Neural progenitor cell (in vitro differentiated cells): ENCODE measurements at regions not wholly inside any gene's neighbourhood (a gene's known extent, or its start where the extent isn't known, plus 50 kb on each side); places are given as distances from the start of the nearest gene placed in this dataset.

Source experiments
- DNase-seq: peaks from one replicate; pipeline ENCODE4 v3.0.0-alpha.2; 2016; ENCODE audit warnings: low spot score
- H2AFZ ChIP-seq: fragments of 200-600 bp; sonication (generic); replicated peaks from 2 replicates; pipeline ENCODE4 v1.6.1; 2016; ENCODE audit warnings: antibody characterized with exemption
- H3F3A ChIP-seq: fragments of 200-600 bp; sonication (generic); 2 replicates; pipeline ENCODE4 v1.6.1; 2016; ENCODE audit warnings: antibody characterized with exemption, low read depth
- H3K27ac ChIP-seq: fragments of 200-600 bp; sonication (generic); 2 replicates; pipeline ENCODE4 v1.5.1; 2016; ENCODE audit warnings: mild to moderate bottlenecking
- H3K27me3 ChIP-seq: fragments of 200-600 bp; sonication (generic); 2 replicates; pipeline ENCODE4 v1.6.1; 2016; ENCODE audit warnings: mild to moderate bottlenecking, moderate library complexity
- H3K36me3 ChIP-seq: fragments of 200-600 bp; sonication (generic); 2 replicates; pipeline ENCODE4 v1.5.1; 2016
- H3K4me1 ChIP-seq: fragments of 200-600 bp; sonication (generic); 2 replicates; pipeline ENCODE4 v1.6.1; 2016; ENCODE audit warnings: mixed run types
- H3K4me2 ChIP-seq: fragments of 200-600 bp; sonication (generic); 2 replicates; pipeline ENCODE4 v1.6.1; 2016
- H3K4me3 ChIP-seq: fragments of 200-600 bp; sonication (generic); 2 replicates; pipeline ENCODE4 v1.5.1; 2016
- H3K79me2 ChIP-seq: fragments of 200-600 bp; sonication (generic); 2 replicates; pipeline ENCODE4 v1.6.1; 2016; ENCODE audit warnings: low read depth
- H3K9ac ChIP-seq: fragments of 200-600 bp; sonication (generic); 2 replicates; pipeline ENCODE4 v1.6.1; 2016
- H3K9me3 ChIP-seq: fragments of 200-600 bp; sonication (generic); 2 replicates; pipeline ENCODE4 v1.5.1; 2016; ENCODE audit warnings: low read depth
- H4K20me1 ChIP-seq: fragments of 200-600 bp; sonication (generic); 2 replicates; pipeline ENCODE4 v1.6.1; 2016; ENCODE audit warnings: low read depth
- H3K27ac Mint-ChIP-seq: 3 replicates; pipeline ENCODE4 v1.8.0; 2021; ENCODE audit warnings: mixed read lengths
- H3K27me3 Mint-ChIP-seq: 2 replicates; pipeline ENCODE4 v1.8.0; 2022; ENCODE audit warnings: low read depth, mild to moderate bottlenecking, inconsistent platforms, moderate library complexity, mixed read lengths; ENCODE audit not compliant: insufficient read depth
- H3K36me3 Mint-ChIP-seq: 3 replicates; pipeline ENCODE4 v1.8.0; 2021; ENCODE audit warnings: mixed read lengths
- H3K4me1 Mint-ChIP-seq: 3 replicates; pipeline ENCODE4 v1.8.0; 2021; ENCODE audit warnings: mixed read lengths
- H3K4me3 Mint-ChIP-seq: 3 replicates; pipeline ENCODE4 v1.8.0; 2021; ENCODE audit warnings: mild to moderate bottlenecking, moderate library complexity, mixed read lengths
- H3K9me3 Mint-ChIP-seq: 3 replicates; pipeline ENCODE4 v1.8.0; 2020; ENCODE audit warnings: mixed read lengths
- CTCF ChIP-seq: fragments of 200-600 bp; sonication (generic); IDR thresholded peaks from 2 replicates; pipeline ENCODE4 v1.5.1; 2017; ENCODE audit warnings: antibody characterized with exemption, mild to moderate bottlenecking
- EZH2 ChIP-seq: fragments of 200-600 bp; sonication (generic); IDR thresholded peaks from 2 replicates; pipeline ENCODE4 v1.6.1; 2017; ENCODE audit warnings: antibody characterized with exemption, mild to moderate bottlenecking, moderate library complexity
- EZH2phosphoT487 ChIP-seq: fragments of 200-600 bp; sonication (generic); IDR thresholded peaks from 2 replicates; pipeline ENCODE4 v1.6.1; 2017; ENCODE audit warnings: antibody characterized with exemption

GRCh38 chr21:20538039-20538658 is 460.1 kb upstream of the NCAM2 start:
- H3K4me2 ChIP-seq: no peak overlapping the region
- Mint-ChIP-seq H3K27me3 (no peaks in the 10 kb centered on the region), H3K36me3 (no peaks in the 10 kb centered on the region), H3K4me3 (no peak overlapping the region), H3K27ac (no peak overlapping the region), H3K4me1 (no peaks in the 10 kb centered on the region), H3K9me3 (no peaks in the 10 kb centered on the region)
- no peak overlapping the region for H3K27ac ChIP-seq
- H3F3A ChIP-seq: no peaks in the 10 kb centered on the region
- no peak overlapping the region for H3K4me3 ChIP-seq
- no peaks in the 10 kb centered on the region for H3K4me1 ChIP-seq
- TF ChIP-seq CTCF (no peak), EZH2 (no peak), EZH2phosphoT487 (no peak)
- no peak for DNase-seq
- H4K20me1 ChIP-seq: no peaks in the 10 kb centered on the region
- H3K9ac ChIP-seq: no peak overlapping the region
- no peaks in the 10 kb centered on the region for H3K9me3 ChIP-seq
- no peaks in the 10 kb centered on the region for H3K79me2 ChIP-seq
- H3K36me3 ChIP-seq: no peaks in the 10 kb centered on the region
- H3K27me3 ChIP-seq: no peaks in the 10 kb centered on the region
- H2AFZ ChIP-seq: no peak overlapping the region

DNA sequence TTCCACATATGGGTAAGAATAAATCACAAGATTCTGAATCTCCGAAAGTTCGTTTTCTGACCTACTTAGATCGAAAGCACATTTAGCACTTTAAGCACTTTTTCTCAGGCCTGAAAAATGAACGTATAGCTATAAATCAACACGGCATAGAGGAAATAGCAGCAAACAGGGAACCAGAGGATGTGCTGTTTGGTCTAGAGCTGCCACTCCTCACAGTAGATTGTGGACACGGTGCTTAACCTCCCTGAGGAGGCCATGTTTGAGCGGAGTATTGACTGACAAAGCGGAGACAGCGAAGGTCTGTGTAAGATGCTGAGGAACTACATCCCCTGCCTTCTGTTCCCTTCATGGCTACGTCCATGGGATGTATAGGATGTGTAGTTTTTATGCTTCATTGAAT is 452.8 kb upstream of the NCAM2 start:
- Histone ChIP-seq H2AFZ (no peak overlapping the region), H3K79me2 (no peaks in the 10 kb centered on the region), H3K4me2 (no peak overlapping the region), H3K9me3 (no peaks in the 10 kb centered on the region), H3K4me1 (no peaks in the 10 kb centered on the region), H3F3A (no peaks in the 10 kb centered on the region), H4K20me1 (no peaks in the 10 kb centered on the region), H3K4me3 (no peak overlapping the region), H3K36me3 (no peaks in the 10 kb centered on the region), H3K27ac (no peak overlapping the region), H3K27me3 (no peaks in the 10 kb centered on the region), H3K9ac (no peak overlapping the region)
- Mint-ChIP-seq H3K36me3 (no peaks in the 10 kb centered on the region), H3K4me1 (no peaks in the 10 kb centered on the region), H3K9me3 (no peaks in the 10 kb centered on the region), H3K27ac (no peak overlapping the region), H3K4me3 (no peak overlapping the region), H3K27me3 (no peaks in the 10 kb centered on the region)
- TF ChIP-seq EZH2 (no peak), CTCF (no peak), EZH2phosphoT487 (no peak)
- DNase-seq: no peak

DNA sequence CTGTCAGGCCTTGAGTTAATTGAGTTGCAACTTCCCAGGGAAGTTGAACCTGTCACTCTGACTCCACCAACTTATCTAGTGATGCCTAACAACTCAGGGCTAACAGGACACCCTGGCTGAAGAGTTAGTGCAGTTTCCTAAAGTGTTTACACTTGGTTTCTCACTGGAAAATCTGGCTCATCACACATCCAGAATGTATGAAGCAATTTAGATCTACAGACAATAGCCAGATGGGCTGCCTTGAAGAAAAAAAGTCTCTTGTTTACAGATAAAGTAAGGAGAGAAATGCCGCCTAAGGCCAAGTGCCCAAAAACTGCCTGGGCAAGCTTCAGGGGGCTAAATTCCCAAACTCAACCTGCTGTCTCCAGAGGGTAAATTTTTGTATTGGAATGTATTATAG is 446.3 kb upstream of the NCAM2 start:
- no peak overlapping the region for H3K4me3 ChIP-seq
- Mint-ChIP-seq H3K4me3 (no peak overlapping the region), H3K9me3 (no peaks in the 10 kb centered on the region), H3K27ac (no peak overlapping the region), H3K4me1 (no peaks in the 10 kb centered on the region), H3K36me3 (no peaks in the 10 kb centered on the region), H3K27me3 (no peaks in the 10 kb centered on the region)
- DNase-seq: no peak
- TF ChIP-seq CTCF (no peak), EZH2phosphoT487 (no peak), EZH2 (no peak)
- no peaks in the 10 kb centered on the region for H3K9me3 ChIP-seq
- H3F3A ChIP-seq: no peaks in the 10 kb centered on the region
- no peak overlapping the region for H3K4me2 ChIP-seq
- no peak overlapping the region for H3K27ac ChIP-seq
- H3K36me3 ChIP-seq: no peaks in the 10 kb centered on the region
- no peaks in the 10 kb centered on the region for H3K27me3 ChIP-seq
- H3K4me1 ChIP-seq: no peaks in the 10 kb centered on the region
- H4K20me1 ChIP-seq: no peaks in the 10 kb centered on the region
- no peak overlapping the region for H2AFZ ChIP-seq
- no peak overlapping the region for H3K9ac ChIP-seq
- H3K79me2 ChIP-seq: no peaks in the 10 kb centered on the region
